ENCODE measurements at regions not wholly inside any gene's neighbourhood (a gene's known extent, or its start where the extent isn't known, plus 50 kb on each side); places are given as distances from the start of the nearest gene placed in this dataset.

DNA sequence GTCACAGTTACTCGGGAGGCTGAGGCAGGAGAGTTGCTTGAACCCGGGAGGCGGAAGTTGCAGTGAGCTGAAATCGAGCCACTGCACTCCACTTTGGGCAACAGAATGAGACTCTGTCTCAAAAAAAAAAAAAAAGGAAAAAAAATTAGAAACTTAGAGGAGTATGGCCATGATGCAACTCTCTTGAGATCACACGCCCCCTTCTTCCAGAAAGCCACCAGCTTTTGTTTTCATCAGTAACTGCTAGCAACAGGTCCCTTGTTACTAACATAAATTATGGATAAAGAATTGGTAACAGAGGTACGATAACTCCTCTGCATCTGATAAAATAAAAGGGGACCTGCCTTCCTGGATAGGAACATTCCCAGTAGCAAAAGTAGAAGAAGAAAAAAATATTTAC, 308.2 kb downstream of the CD83 start:
- BruUV-seq (replicated peaks): no TSS peak
- Histone ChIP-seq H3K27ac (ENCODE audit: low read length) (no peak overlapping the region), H3K27me3 (ENCODE audit: control insufficient read depth, insufficient read depth, low read length) (no peaks in the 10 kb centered on the region), H3K9me3 (ENCODE audit: control insufficient read depth, insufficient read depth, low read depth, low read length) (no peaks in the 10 kb centered on the region), H3K4me3 (ENCODE audit: low read depth in 2 of 2, low read length in 2 of 2) (no peak overlapping the region), H3K4me1 (ENCODE audit: control insufficient read depth, insufficient read depth, low read length) (no peaks in the 10 kb centered on the region), H3K36me3 (ENCODE audit: control insufficient read depth, insufficient read depth, low read length) (no peaks in the 10 kb centered on the region)
- in situ Hi-C loops (cut with HindIII; ENCODE audit: low pct_unique_long_range_greater_than_20kb, low sequenced_read_pairs): no loop called here
- POLR2A ChIA-PET: no interaction called here
- no peak for TF ChIP-seq POLR2AphosphoS5 (IDR thresholded peaks at IDR 0.05; ENCODE audit: low read depth, low read length)
- TF ChIP-seq, protein P1, sequence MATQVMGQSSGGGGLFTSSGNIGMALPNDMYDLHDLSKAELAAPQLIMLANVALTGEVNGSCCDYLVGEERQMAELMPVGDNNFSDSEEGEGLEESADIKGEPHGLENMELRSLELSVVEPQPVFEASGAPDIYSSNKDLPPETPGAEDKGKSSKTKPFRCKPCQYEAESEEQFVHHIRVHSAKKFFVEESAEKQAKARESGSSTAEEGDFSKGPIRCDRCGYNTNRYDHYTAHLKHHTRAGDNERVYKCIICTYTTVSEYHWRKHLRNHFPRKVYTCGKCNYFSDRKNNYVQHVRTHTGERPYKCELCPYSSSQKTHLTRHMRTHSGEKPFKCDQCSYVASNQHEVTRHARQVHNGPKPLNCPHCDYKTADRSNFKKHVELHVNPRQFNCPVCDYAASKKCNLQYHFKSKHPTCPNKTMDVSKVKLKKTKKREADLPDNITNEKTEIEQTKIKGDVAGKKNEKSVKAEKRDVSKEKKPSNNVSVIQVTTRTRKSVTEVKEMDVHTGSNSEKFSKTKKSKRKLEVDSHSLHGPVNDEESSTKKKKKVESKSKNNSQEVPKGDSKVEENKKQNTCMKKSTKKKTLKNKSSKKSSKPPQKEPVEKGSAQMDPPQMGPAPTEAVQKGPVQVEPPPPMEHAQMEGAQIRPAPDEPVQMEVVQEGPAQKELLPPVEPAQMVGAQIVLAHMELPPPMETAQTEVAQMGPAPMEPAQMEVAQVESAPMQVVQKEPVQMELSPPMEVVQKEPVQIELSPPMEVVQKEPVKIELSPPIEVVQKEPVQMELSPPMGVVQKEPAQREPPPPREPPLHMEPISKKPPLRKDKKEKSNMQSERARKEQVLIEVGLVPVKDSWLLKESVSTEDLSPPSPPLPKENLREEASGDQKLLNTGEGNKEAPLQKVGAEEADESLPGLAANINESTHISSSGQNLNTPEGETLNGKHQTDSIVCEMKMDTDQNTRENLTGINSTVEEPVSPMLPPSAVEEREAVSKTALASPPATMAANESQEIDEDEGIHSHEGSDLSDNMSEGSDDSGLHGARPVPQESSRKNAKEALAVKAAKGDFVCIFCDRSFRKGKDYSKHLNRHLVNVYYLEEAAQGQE (IDR thresholded peaks at IDR 0.05; ENCODE audit: insufficient read depth in 1 of 2, low read depth in 2 of 2, low read length in 1 of 2): no peak
- TF ChIP-seq, protein P2, sequence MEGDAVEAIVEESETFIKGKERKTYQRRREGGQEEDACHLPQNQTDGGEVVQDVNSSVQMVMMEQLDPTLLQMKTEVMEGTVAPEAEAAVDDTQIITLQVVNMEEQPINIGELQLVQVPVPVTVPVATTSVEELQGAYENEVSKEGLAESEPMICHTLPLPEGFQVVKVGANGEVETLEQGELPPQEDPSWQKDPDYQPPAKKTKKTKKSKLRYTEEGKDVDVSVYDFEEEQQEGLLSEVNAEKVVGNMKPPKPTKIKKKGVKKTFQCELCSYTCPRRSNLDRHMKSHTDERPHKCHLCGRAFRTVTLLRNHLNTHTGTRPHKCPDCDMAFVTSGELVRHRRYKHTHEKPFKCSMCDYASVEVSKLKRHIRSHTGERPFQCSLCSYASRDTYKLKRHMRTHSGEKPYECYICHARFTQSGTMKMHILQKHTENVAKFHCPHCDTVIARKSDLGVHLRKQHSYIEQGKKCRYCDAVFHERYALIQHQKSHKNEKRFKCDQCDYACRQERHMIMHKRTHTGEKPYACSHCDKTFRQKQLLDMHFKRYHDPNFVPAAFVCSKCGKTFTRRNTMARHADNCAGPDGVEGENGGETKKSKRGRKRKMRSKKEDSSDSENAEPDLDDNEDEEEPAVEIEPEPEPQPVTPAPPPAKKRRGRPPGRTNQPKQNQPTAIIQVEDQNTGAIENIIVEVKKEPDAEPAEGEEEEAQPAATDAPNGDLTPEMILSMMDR (IDR thresholded peaks at IDR 0.05): no peak
- no peak for TF ChIP-seq SIN3A (IDR thresholded peaks at IDR 0.05; ENCODE audit: borderline replicate concordance, insufficient read depth, low read depth, low read length)
- no peak for ATAC-seq
- CTCF ChIA-PET: no interaction called here
- DNase-seq (ENCODE audit: low read depth, low spot score): no peak
- intact Hi-C loops (cut with micrococcal nuclease; ENCODE audit: unreplicated experiment): no loop called here

DNA sequence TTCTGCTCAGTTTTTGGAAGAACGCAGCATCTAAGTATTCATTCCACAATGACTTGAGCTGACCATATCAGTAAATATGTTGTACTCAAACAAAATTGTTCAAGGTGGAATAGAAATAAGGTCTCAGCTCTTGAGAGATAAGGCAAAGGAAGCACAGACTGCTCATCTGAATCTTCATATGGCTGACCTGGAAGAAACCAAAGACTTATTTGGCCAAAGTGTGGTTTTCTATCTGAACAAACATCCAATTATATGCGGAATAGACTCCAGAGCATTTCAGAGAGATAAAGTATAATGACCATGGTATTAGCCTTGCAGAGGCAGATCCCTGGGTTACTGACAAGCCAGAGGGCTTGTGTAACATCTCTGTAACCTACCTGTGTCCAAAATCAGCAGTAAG, 308.7 kb downstream of the CD83 start:
- Histone ChIP-seq H3K27ac (ENCODE audit: low read length) (no peak overlapping the region), H3K36me3 (ENCODE audit: control insufficient read depth, insufficient read depth, low read length) (no peaks in the 10 kb centered on the region), H3K27me3 (ENCODE audit: control insufficient read depth, insufficient read depth, low read length) (no peaks in the 10 kb centered on the region), H3K4me1 (ENCODE audit: control insufficient read depth, insufficient read depth, low read length) (no peaks in the 10 kb centered on the region), H3K9me3 (ENCODE audit: control insufficient read depth, insufficient read depth, low read depth, low read length) (no peaks in the 10 kb centered on the region), H3K4me3 (ENCODE audit: low read depth in 2 of 2, low read length in 2 of 2) (no peak overlapping the region)
- ATAC-seq (no peak), DNase-seq (ENCODE audit: low read depth, low spot score) (no peak)
- no TSS peak for BruUV-seq (replicated peaks)
- intact Hi-C loops (cut with micrococcal nuclease; ENCODE audit: unreplicated experiment): no loop called here
- in situ Hi-C loops (cut with HindIII; ENCODE audit: low pct_unique_long_range_greater_than_20kb, low sequenced_read_pairs): no loop called here
- ChIA-PET CTCF (no interaction called here), POLR2A (no interaction called here)
- TF ChIP-seq, protein P1 (IDR thresholded peaks at IDR 0.05; ENCODE audit: insufficient read depth in 1 of 2, low read depth in 2 of 2, low read length in 1 of 2): no peak
- TF ChIP-seq TCF7L2 (IDR thresholded peaks at IDR 0.05; ENCODE audit: low read depth, low read length) (no peak), SIN3A (IDR thresholded peaks at IDR 0.05; ENCODE audit: borderline replicate concordance, insufficient read depth, low read depth, low read length) (no peak), POLR2AphosphoS5 (IDR thresholded peaks at IDR 0.05; ENCODE audit: low read depth, low read length) (no peak)
- TF ChIP-seq, protein P2 (IDR thresholded peaks at IDR 0.05): no peak
